Medulla oblongata (tissue), 1 donor: ENCODE measurements at regions not wholly inside any gene's neighbourhood (a gene's known extent, or its start where the extent isn't known, plus 50 kb on each side); places are given as distances from the start of the nearest gene placed in this dataset.
"Not testable (repeated sequence)": the region's sequence is repeated elsewhere in the genome, so short reads cannot be mapped to it uniquely, and the experiment has no call there.

Experiments
- DNase-seq: peaks from one replicate; pipeline ENCODE4 v3.0.0-alpha.2; 2015; ENCODE audit errors: extremely low spot score

- no peak for DNase-seq
Measured at GRCh38 chr11:29166306-29166705, 850.5 kb downstream of the KCNA4 start.

GRCh38 chr11:29163231-29163630 is 853.6 kb downstream of the KCNA4 start:
- DNase-seq, result no peak

GRCh38 chr11:29162491-29162890 is 854.3 kb downstream of the KCNA4 start:
- DNase-seq, result no peak

DNA sequence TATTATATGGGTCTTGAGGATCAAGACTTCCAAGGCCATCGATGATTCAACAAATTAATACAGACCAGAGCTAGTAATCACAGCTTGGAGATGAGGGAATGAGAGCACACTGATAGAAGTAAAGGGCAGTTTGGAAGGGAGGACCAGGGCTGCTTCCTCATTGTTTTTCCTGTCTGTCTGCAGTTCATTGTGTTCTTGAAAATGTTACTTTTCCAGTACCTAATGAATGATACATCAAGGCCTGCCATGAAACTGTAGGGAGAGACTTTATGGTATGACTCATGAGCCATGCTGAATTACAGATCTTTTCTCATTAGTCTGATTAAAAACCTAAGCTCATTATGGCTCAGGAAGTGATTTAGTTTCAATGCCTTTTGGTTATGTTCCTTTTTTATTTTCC is 855.6 kb downstream of the KCNA4 start:
- DNase-seq, result no peak

DNA sequence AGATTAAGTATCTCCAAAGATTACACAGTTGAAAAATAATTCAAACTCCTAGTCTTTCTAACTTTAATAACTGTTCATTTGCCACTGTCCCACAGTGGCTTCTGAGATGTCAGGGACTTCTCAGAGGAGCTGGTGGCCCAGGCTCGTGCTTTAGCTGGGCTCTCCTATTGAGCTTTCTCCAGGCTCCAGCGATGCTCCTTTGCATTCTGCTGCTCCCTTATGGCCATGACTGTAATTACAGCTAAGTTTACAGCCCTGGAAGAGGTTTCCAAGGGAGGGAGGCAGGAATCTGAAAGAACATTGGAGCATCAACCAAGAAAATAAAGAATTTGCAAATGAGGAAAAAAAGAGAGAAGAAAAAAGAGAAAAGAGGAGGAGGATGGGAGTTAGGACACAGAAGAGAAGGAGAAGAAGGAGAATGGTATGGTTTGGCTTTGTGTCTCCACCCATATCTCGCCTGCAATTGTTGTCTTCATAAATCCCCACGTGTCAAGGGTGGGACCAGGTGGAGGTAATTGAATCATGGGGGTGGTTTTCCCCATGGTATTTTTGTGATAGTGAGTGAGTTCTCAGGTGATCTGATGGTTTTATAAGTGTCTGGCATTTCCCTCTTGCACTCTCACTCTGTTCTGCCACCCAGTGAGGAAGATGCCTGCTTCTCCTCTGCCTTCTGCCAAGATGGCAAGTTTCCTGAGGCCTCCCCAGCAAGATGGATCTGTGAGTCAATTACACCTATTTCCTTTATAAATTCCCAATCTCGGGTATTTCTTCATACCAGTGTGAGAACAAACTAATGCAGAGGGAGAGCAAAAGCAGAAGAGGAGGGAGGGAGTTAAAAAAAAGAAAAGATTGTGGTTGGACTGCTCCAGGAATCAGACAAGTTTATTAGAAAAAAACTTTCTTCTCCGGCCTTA is 857.0 kb downstream of the KCNA4 start:
- DNase-seq, result peak; percentile 43

- no peak for DNase-seq
Measured at GRCh38 chr11:29153078-29153477, 863.8 kb downstream of the KCNA4 start.

DNA sequence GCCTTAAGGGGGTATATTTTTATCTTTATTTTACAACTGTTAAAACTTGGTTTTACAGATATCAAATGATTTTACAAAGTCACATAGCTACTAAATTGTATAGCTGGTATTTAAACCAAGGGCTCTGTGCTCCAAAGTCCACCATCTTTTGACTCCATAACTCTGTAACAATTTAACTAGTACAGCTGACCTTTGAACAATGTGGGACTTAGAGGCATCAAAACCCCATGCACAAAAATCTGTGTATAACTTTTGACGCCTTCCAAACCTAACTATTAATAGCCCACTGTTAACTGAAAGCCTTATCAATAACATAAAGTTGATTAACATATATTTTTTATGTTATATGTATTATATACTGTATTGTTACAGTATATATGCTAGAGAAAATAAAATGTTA is 874.3 kb downstream of the KCNA4 start:
- not testable (repeated sequence) for DNase-seq

- DNase-seq, result no peak
Measured at GRCh38 chr11:29135504-29135903, 881.3 kb downstream of the KCNA4 start.

- no peak for DNase-seq
Measured at GRCh38 chr11:29131055-29131454, 885.8 kb downstream of the KCNA4 start.

DNA sequence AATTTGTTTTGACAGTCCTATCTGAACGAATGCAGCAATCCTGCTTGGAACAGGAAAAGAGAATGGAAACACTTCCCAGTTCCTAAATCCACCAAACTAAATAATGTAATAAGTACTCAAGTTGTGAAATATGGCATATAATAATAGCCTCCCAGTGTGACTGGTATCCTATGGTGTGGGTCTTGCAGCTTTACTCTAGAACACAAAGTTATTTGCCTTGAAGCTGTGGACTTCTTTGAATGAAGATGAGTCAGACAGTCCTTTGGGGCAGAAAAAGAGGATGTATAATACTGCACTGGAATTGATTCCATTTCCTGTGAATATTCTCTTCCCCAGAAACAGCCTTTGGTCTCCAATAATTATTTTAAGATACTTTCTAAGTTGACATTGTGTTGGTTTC is 887.0 kb downstream of the KCNA4 start:
- DNase-seq, result no peak

GRCh38 chr11:29127461-29127860 is 889.4 kb downstream of the KCNA4 start:
- no peak for DNase-seq

DNA sequence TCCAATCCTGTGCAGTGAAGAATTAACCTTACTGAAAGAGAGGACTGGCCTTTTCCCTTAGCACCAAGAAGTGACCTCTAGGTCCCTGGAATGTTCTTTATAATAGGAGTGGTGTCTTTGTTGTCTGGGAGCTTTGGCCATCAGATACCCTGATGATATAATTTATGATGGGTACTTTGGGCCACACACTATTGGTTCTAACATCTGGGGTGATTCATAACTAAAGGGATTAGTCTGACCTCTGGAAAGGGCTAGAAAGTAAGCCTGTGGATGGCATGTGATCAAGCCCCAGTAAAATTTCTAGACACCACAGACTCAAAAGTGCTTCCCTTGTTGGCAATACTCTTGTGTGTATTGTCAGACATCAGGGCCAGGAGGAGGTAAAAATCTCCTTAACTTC is 891.2 kb downstream of the KCNA4 start:
- DNase-seq, result no peak

GRCh38 chr11:29124470-29124869 is 892.4 kb downstream of the KCNA4 start:
- no peak for DNase-seq

- DNase-seq, result no peak
Measured at GRCh38 chr11:29119707-29120618, 896.9 kb downstream of the KCNA4 start.

DNA sequence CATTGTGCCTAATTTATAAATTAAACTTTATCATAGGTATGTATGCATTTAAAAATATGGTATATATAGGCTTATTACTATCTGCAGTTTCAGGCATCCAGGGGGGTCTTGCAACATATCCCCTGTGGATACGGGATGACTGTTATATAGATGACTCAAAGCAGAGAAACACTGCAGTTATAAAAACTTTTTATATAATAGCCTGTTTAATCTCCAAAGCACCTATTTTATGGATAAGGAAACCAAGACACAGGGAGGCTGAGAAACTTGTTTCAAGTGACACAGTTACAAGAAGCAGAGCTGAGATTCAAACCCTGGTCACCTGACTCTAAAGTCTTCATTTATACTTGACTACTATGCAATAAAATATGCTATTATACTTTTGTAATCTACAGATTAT is 897.7 kb downstream of the KCNA4 start:
- DNase-seq, result no peak

- DNase-seq, result no peak
Measured at GRCh38 chr11:29100967-29101366, 915.9 kb downstream of the KCNA4 start.

DNA sequence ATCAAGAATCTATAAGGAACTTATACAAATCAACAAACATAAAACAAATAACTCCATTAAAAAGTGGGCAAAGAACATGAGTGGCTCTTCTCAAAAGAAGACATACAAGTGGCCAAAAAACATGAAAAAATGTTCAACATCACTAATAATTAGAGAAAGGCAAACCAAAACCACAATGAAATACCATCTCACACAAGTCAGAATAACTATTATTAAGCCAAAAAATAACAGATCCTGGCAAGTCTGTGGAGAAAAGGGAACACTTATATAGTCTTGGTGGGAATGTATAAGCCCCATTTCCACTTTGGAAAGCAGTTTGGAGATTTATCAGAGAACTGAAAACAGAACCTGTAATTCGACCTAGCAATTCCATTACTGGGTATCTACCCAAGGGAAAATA is 921.0 kb downstream of the KCNA4 start:
- DNase-seq, result no peak

DNA sequence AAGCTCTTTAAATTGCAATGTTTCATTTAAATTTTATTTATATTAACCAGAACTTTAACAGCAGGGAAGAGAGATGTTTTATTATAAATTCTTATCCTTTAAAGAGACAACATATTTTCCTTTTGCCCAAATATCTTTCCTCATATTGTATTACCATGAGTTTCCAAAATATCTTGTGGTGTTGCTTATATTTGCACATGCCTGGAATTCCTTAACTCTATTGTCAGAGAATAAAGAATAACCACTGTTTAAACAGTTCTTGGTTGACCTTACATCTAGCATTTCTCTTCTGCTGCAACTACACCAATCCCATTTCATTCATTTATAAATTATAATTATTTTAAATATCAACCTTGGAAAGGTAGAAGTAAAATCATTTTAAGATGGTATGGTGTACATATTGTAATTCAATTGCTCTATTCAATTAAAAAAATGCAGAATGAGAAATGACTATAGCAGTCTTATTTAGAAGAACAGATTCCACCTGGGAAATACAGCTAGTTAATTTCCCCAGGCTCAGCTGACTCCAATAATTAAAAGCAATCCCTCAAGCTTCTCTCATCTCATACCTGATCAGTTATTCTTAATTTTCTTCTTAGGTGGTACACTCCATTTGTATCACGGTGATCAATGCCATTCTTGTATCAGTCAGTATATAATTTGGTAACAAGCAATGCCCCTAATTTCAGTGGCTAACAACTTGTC is 923.3 kb downstream of the KCNA4 start:
- no peak for DNase-seq

DNA sequence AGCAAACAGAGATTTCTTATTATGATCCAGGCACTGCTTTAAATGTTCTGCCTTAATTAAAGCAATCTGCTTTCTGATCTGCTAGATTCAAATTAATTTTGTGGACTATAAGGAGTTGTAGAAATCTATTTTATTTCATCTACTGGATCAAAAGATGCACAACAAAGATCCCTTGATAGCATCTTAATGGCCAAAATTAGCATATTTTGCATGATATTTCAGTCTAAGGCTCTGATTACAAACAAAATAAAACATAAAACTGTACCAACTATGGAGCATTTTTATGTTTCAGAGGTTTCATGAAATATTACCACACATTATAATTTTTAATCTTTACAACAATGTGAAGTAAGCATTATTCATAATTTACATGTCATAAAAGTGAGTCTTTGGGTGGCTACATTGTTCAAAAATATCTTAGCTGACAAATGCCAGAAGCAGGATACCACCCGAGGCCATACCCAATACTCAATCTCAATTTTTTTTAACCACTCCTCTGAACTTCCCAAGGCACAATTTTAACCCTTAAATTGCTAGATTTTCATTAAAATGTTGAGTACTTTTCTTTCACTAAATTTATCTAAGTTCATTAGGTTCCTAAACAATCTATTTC is 929.5 kb downstream of the KCNA4 start:
- DNase-seq, result no peak

GRCh38 chr11:29075726-29076125 is 941.1 kb downstream of the KCNA4 start:
- no peak for DNase-seq

GRCh38 chr11:29063630-29064361 is 953.0 kb downstream of the KCNA4 start:
- no peak for DNase-seq
